HG02763 (cell line): ENCODE measurements at regions not wholly inside any gene's neighbourhood (a gene's known extent, or its start where the extent isn't known, plus 50 kb on each side); places are given as distances from the start of the nearest gene placed in this dataset.
"Not testable (repeated sequence)": the region's sequence is repeated elsewhere in the genome, so short reads cannot be mapped to it uniquely, and the experiment has no call there.

ENCODE experiments used
- ATAC-seq: cut with Tn5 transposase; IDR thresholded peaks from one replicate; pipeline ENCODE4 v1.9.1; 2021; ENCODE audit warnings: mild to moderate bottlenecking, moderate library complexity; ENCODE audit not compliant: unreplicated experiment

GRCh38 chr2:39998617-39999016, 219.6 kb upstream of the THUMPD2 start:
- ATAC-seq = no peak

GRCh38 chr2:39996653-39997080, 217.6 kb upstream of the THUMPD2 start:
- ATAC-seq = no peak

- ATAC-seq = no peak
Observed at GRCh38 chr2:39995005-39995737, 216.1 kb upstream of the THUMPD2 start.

- ATAC-seq = no peak
Observed at GRCh38 chr2:39994151-39994550, 215.1 kb upstream of the THUMPD2 start.

GRCh38 chr2:39991298-39991697, 212.2 kb upstream of the THUMPD2 start:
- no peak for ATAC-seq

- no peak for ATAC-seq
Observed at GRCh38 chr2:39990335-39990900, 211.4 kb upstream of the THUMPD2 start.

GRCh38 chr2:39989888-39990287, 210.8 kb upstream of the THUMPD2 start:
- no peak for ATAC-seq

GRCh38 chr2:39981883-39982311, 202.8 kb upstream of the THUMPD2 start:
- ATAC-seq = no peak

GRCh38 chr2:39975476-39976020, 196.5 kb upstream of the THUMPD2 start:
- no peak for ATAC-seq

- no peak for ATAC-seq
Observed at GRCh38 chr2:39968037-39968436, 189.0 kb upstream of the THUMPD2 start.

GRCh38 chr2:39960681-39961080, 181.6 kb upstream of the THUMPD2 start:
- ATAC-seq = not testable (repeated sequence)

- no peak for ATAC-seq
Observed at GRCh38 chr2:39954346-39954745, 175.3 kb upstream of the THUMPD2 start.

- ATAC-seq = no peak
Observed at GRCh38 chr2:39949131-39949530, 170.1 kb upstream of the THUMPD2 start.

- ATAC-seq = no peak
Observed at GRCh38 chr2:39948016-39948719, 169.1 kb upstream of the THUMPD2 start.

- ATAC-seq = no peak
Observed at GRCh38 chr2:39947294-39948015, 168.4 kb upstream of the THUMPD2 start.

GRCh38 chr2:39942950-39943349, 163.9 kb upstream of the THUMPD2 start:
- ATAC-seq = no peak

GRCh38 chr2:39938035-39938835, 159.2 kb upstream of the THUMPD2 start:
- ATAC-seq = no peak

GRCh38 chr2:39937621-39938020, 158.6 kb upstream of the THUMPD2 start:
- ATAC-seq = no peak

- no peak for ATAC-seq
Observed at GRCh38 chr2:39934851-39935250, 155.8 kb upstream of the THUMPD2 start.

- ATAC-seq = no peak
Observed at GRCh38 chr2:39933196-39933595, 154.1 kb upstream of the THUMPD2 start.
